ENCODE measurements at regions not wholly inside any gene's neighbourhood (a gene's known extent, or its start where the extent isn't known, plus 50 kb on each side); places are given as distances from the start of the nearest gene placed in this dataset.

DNA sequence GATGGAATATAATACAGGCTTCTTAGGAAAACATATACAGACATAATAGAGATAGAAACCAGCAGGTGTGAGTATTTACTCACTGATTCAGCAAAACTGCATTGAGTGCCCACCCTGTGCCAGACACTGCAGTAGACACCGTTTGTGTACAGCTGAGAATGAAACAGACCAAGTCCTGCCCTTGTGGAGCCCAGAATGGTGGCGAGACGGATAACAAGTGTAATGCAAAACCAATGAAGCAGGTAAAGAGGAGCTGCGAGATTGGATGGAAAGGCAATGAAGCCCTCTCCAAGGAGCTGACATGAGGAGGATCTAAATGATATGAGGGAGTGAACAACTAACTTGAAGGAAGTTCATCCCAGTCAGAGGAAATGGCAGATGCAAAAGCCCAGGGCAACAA lies 256.4 kb downstream of the MEX3B start:
- 51% methylated on average over 4 of the region's 4 CpGs for WGBS (ENCODE audit: insufficient coverage, low coverage, low lambda C conversion rate, missing lambda C conversion rate)
- intact Hi-C loops (cut with DNase I), result no loop called here
- Histone ChIP-seq H3K9me3 (no peaks in the 10 kb centered on the region), H3K27me3 (peaks cover 0 to 3% of the 10 kb centered on the region in 2 donors), H3K4me1 (no peaks in the 10 kb centered on the region), H3K36me3 (no peaks in the 10 kb centered on the region), H3K4me3 (no peak overlapping the region), H3K27ac (no peak overlapping the region)
- DNase-seq (no peak), ATAC-seq (no peak)
- TF ChIP-seq, protein P1, sequence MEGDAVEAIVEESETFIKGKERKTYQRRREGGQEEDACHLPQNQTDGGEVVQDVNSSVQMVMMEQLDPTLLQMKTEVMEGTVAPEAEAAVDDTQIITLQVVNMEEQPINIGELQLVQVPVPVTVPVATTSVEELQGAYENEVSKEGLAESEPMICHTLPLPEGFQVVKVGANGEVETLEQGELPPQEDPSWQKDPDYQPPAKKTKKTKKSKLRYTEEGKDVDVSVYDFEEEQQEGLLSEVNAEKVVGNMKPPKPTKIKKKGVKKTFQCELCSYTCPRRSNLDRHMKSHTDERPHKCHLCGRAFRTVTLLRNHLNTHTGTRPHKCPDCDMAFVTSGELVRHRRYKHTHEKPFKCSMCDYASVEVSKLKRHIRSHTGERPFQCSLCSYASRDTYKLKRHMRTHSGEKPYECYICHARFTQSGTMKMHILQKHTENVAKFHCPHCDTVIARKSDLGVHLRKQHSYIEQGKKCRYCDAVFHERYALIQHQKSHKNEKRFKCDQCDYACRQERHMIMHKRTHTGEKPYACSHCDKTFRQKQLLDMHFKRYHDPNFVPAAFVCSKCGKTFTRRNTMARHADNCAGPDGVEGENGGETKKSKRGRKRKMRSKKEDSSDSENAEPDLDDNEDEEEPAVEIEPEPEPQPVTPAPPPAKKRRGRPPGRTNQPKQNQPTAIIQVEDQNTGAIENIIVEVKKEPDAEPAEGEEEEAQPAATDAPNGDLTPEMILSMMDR (IDR thresholded peaks at IDR 0.05), result no peak
- TF ChIP-seq POLR2A (IDR thresholded peaks at IDR 0.05), result no peak

DNA sequence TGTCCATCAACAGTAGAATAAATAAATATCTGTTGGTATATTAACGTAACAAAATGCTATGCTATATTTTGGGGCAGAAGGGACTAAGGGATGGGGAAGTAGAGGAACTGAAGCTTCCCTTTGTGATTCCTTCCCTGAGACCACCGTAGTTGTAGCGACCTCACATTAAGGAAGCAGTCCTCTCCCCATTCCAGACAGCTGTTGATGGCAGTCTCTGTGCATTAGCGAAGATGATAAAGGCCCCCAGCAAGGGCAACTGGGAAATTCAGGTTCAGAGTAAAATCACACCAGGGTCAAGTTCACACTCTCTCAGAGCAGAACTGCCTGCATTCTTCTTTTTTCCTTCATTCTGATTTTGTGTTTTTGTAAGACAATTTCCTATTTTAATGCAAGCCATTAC lies 259.0 kb downstream of the MEX3B start:
- H3K27me3 ChIP-seq, result peaks cover 0 to 3% of the 10 kb centered on the region in 2 donors
- DNase-seq, result no peak
- 59% methylated on average over 4 of the region's 4 CpGs for WGBS (ENCODE audit: insufficient coverage, low coverage, low lambda C conversion rate, missing lambda C conversion rate)
- H3K9me3 ChIP-seq, result no peaks in the 10 kb centered on the region
- intact Hi-C loops (cut with DNase I), result no loop called here
- H3K36me3 ChIP-seq, result no peaks in the 10 kb centered on the region
- no peak overlapping the region for H3K4me3 ChIP-seq
- TF ChIP-seq, protein P1 (IDR thresholded peaks at IDR 0.05), result no peak
- TF ChIP-seq POLR2A (IDR thresholded peaks at IDR 0.05), result no peak
- no peak for ATAC-seq
- H3K4me1 ChIP-seq, result no peaks in the 10 kb centered on the region
- no peak overlapping the region for H3K27ac ChIP-seq

DNA sequence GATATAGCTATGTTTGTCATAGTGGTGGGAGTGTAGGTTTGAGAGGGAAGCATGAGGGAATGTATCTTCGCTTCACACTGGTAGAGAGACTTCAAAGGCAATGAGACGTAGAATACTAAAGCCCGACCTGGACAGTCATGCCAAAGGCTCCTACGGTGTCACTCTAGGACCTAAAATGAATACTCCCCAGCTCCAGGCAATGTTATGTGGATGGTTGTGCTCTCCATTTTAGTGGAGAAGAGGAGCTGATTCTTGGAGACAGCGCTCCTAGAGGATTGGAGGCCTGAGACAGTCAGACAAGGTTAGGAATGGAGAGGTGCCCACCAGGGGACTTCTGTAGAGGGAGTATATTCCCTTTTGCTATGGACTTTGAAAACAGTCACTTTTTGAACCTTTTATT lies 260.1 kb downstream of the MEX3B start:
- Histone ChIP-seq H3K36me3 (no peaks in the 10 kb centered on the region), H3K27me3 (peaks cover 0 to 3% of the 10 kb centered on the region in 2 donors), H3K4me1 (no peaks in the 10 kb centered on the region), H3K27ac (no peak overlapping the region), H3K9me3 (no peaks in the 10 kb centered on the region), H3K4me3 (no peak overlapping the region)
- ATAC-seq, result no peak
- no peak for DNase-seq
- WGBS (ENCODE audit: insufficient coverage, low coverage, low lambda C conversion rate, missing lambda C conversion rate), result 66% methylated on average over 5 of the region's 5 CpGs
- no peak for TF ChIP-seq POLR2A (IDR thresholded peaks at IDR 0.05)
- TF ChIP-seq, protein P1 (IDR thresholded peaks at IDR 0.05), result no peak
- intact Hi-C loops (cut with DNase I), result no loop called here

DNA sequence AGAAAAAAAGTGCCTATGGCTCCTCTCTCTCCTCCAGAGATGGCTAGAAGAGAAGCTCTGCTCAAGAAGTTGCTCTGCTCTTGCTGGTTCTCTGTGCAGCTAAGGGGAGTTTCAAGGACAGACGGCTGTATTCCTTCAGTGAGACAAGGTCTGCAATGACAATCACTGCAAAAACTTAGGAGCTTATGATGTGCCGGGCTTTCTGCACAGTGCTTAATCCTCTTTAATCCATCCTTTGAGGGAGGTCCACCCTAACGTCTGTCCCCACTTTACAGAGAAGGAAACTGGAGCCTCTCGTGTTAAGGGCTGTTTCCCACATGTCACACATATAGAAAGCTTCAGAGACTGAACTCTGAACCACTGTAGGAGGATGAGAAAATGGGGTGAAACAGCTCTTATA lies 260.6 kb downstream of the MEX3B start:
- intact Hi-C loops (cut with DNase I), result no loop called here
- DNase-seq (no peak), ATAC-seq (no peak)
- TF ChIP-seq, protein P1 (IDR thresholded peaks at IDR 0.05), result no peak
- TF ChIP-seq POLR2A (IDR thresholded peaks at IDR 0.05), result no peak
- Histone ChIP-seq H3K4me1 (no peaks in the 10 kb centered on the region), H3K27me3 (peaks cover 0 to 3% of the 10 kb centered on the region in 2 donors), H3K27ac (no peak overlapping the region), H3K36me3 (no peaks in the 10 kb centered on the region), H3K4me3 (no peak overlapping the region), H3K9me3 (no peaks in the 10 kb centered on the region)
- WGBS (ENCODE audit: insufficient coverage, low coverage, low lambda C conversion rate, missing lambda C conversion rate), result 63% methylated on average over 4 of the region's 4 CpGs

GRCh38 chr15:81784751-81785150 lies 261.1 kb downstream of the MEX3B start:
- no CpG with 5 or more reads among the region's 6 CpGs for WGBS (ENCODE audit: insufficient coverage, low coverage, low lambda C conversion rate, missing lambda C conversion rate)
- no peak for ATAC-seq
- TF ChIP-seq, protein P1 (IDR thresholded peaks at IDR 0.05), result no peak
- TF ChIP-seq POLR2A (IDR thresholded peaks at IDR 0.05), result no peak
- Histone ChIP-seq H3K27me3 (peaks cover 0 to 3% of the 10 kb centered on the region in 2 donors), H3K27ac (no peak overlapping the region), H3K36me3 (no peaks in the 10 kb centered on the region), H3K4me1 (no peaks in the 10 kb centered on the region), H3K9me3 (no peaks in the 10 kb centered on the region), H3K4me3 (no peak overlapping the region)
- DNase-seq, result no peak
- intact Hi-C loops (cut with DNase I), result no loop called here

Measured in right lobe of liver (tissue), 6 donors.